NB4 (cell line): ENCODE measurements at regions not wholly inside any gene's neighbourhood (a gene's known extent, or its start where the extent isn't known, plus 50 kb on each side); places are given as distances from the start of the nearest gene placed in this dataset.

Source experiments
- DNase-seq: peaks from one replicate; pipeline ENCODE4 v3.0.0; 2010; ENCODE audit warnings: low read depth
- H3K4me3 ChIP-seq: one replicate; pipeline ENCODE4 v1.5.1; 2011; ENCODE audit warnings: mild to moderate bottlenecking, low read depth, low read length, moderate library complexity
- CTCF ChIP-seq: IDR thresholded peaks from one replicate; pipeline ENCODE4 v1.5.1; 2012; ENCODE audit warnings: low read depth, low read length
- MAX ChIP-seq: IDR thresholded peaks from 2 replicates; pipeline ENCODE4 v1.6.1; 2011; ENCODE audit warnings: low read depth, low read length
- MYC ChIP-seq: IDR thresholded peaks from 2 replicates; pipeline ENCODE4 v1.6.1; 2011; ENCODE audit warnings: low read depth, low read length
- POLR2A ChIP-seq: IDR thresholded peaks from 2 replicates; pipeline ENCODE4 v1.6.1; 2011; ENCODE audit warnings: mild to moderate bottlenecking; ENCODE audit not compliant: insufficient read length; ENCODE audit errors: extremely low read depth

- TF ChIP-seq CTCF, result no peak
- TF ChIP-seq POLR2A, result no peak
- TF ChIP-seq MAX, result no peak
- no peak for TF ChIP-seq MYC
- H3K4me3 ChIP-seq, result no peak overlapping the region
- DNase-seq, result no peak
Observed at GRCh38 chr10:108439397-108439796, 1274.9 kb upstream of the SORCS1 start.

- no peak for DNase-seq
- TF ChIP-seq POLR2A (no peak), CTCF (no peak), MAX (no peak), MYC (no peak)
- H3K4me3 ChIP-seq, result no peak overlapping the region
Observed at GRCh38 chr10:108436096-108436495, 1271.6 kb upstream of the SORCS1 start.

GRCh38 chr10:108434559-108435252, 1270.2 kb upstream of the SORCS1 start:
- TF ChIP-seq CTCF, result no peak
- no peak for TF ChIP-seq MYC
- no peak for TF ChIP-seq POLR2A
- TF ChIP-seq MAX, result no peak
- peak; percentile 5 for DNase-seq
- H3K4me3 ChIP-seq, result no peak overlapping the region

- TF ChIP-seq MYC (no peak), CTCF (no peak), MAX (no peak), POLR2A (no peak)
- DNase-seq, result no peak
- no peak overlapping the region for H3K4me3 ChIP-seq
Observed at GRCh38 chr10:108427146-108427545, 1262.6 kb upstream of the SORCS1 start.

GRCh38 chr10:108425283-108425964, 1260.9 kb upstream of the SORCS1 start:
- DNase-seq, result no peak
- H3K4me3 ChIP-seq, result no peak overlapping the region
- TF ChIP-seq CTCF (no peak), MYC (no peak), MAX (no peak)
